GM10266 (cell line): ENCODE measurements at regions not wholly inside any gene's neighbourhood (a gene's known extent, or its start where the extent isn't known, plus 50 kb on each side); places are given as distances from the start of the nearest gene placed in this dataset.
"Not testable (repeated sequence)": the region's sequence is repeated elsewhere in the genome, so short reads cannot be mapped to it uniquely, and the experiment has no call there.

Source experiments
- DNase-seq: peaks from one replicate; pipeline ENCODE4 v3.0.0; 2012; ENCODE audit errors: extremely low spot score
- CTCF ChIP-seq: IDR thresholded peaks from 2 replicates; pipeline ENCODE4 v1.5.1; 2012; ENCODE audit warnings: mild to moderate bottlenecking, low read depth; ENCODE audit not compliant: control insufficient read depth, insufficient read depth; ENCODE audit errors: missing control alignments

GRCh38 chrX:106278951-106279350 is 110.8 kb downstream of the PWWP3B start:
- DNase-seq, result no peak

GRCh38 chrX:106281383-106281782 is 113.3 kb downstream of the PWWP3B start:
- DNase-seq, result no peak
- TF ChIP-seq CTCF, result no peak

More at GRCh38 chrX:106278951-106279350, 110.8 kb downstream of the PWWP3B start:
- no peak for TF ChIP-seq CTCF

- DNase-seq, result no peak
- TF ChIP-seq CTCF, result no peak
Measured at GRCh38 chrX:106283841-106284240, 115.7 kb downstream of the PWWP3B start.

GRCh38 chrX:106284431-106285025 is 116.4 kb downstream of the PWWP3B start:
- no peak for TF ChIP-seq CTCF
- DNase-seq, result no peak

GRCh38 chrX:106286053-106286650 is 118.0 kb downstream of the PWWP3B start:
- no peak for DNase-seq
- TF ChIP-seq CTCF, result no peak

GRCh38 chrX:106290778-106291177 is 122.7 kb downstream of the PWWP3B start:
- not testable (repeated sequence) for DNase-seq

- DNase-seq, result not testable (repeated sequence)
Measured at GRCh38 chrX:106291779-106292390, 123.8 kb downstream of the PWWP3B start.

GRCh38 chrX:106300239-106300638 is 132.1 kb downstream of the PWWP3B start:
- no peak for TF ChIP-seq CTCF

More at GRCh38 chrX:106300239-106300638, 132.1 kb downstream of the PWWP3B start:
- no peak for DNase-seq
